HUES6 (cell line): ENCODE measurements at regions not wholly inside any gene's neighbourhood (a gene's known extent, or its start where the extent isn't known, plus 50 kb on each side); places are given as distances from the start of the nearest gene placed in this dataset.
"Not testable (repeated sequence)": the region's sequence is repeated elsewhere in the genome, so short reads cannot be mapped to it uniquely, and the experiment has no call there.

Experiments used
- H3K27ac ChIP-seq: 2 replicates; pipeline ENCODE4 v1.7.0; 2013; ENCODE audit warnings: low read depth, mild to moderate bottlenecking, low read length, inconsistent platforms
- H3K27me3 ChIP-seq: 2 replicates; pipeline ENCODE4 v1.6.1; 2013; ENCODE audit warnings: low read length; ENCODE audit not compliant: control insufficient read depth, insufficient read depth
- H3K36me3 ChIP-seq: 2 replicates; pipeline ENCODE4 v1.6.1; 2013; ENCODE audit warnings: low read length; ENCODE audit not compliant: control insufficient read depth, insufficient read depth
- H3K4me1 ChIP-seq: 2 replicates; pipeline ENCODE4 v1.6.1; 2013; ENCODE audit warnings: low read length; ENCODE audit not compliant: control insufficient read depth, insufficient read depth
- H3K4me3 ChIP-seq: 2 replicates; pipeline ENCODE4 v1.5.1; 2013; ENCODE audit warnings: low read depth, low read length
- H3K9ac ChIP-seq: one replicate; pipeline ENCODE4 v1.6.1; 2013; ENCODE audit warnings: mild to moderate bottlenecking, low read length
- H3K9me3 ChIP-seq: 2 replicates; pipeline ENCODE4 v1.6.1; 2013; ENCODE audit warnings: low read depth, low read length; ENCODE audit not compliant: control insufficient read depth, insufficient read depth

GRCh38 chr12:125531574-125531973, 466.3 kb downstream of the AACS start:
- Histone ChIP-seq H3K27me3 (peaks cover 3% of the 10 kb centered on the region; the same call in 1 of the 2 replicates), H3K36me3 (no peaks in the 10 kb centered on the region), H3K4me1 (no peaks in the 10 kb centered on the region), H3K27ac (no peak overlapping the region), H3K9ac (no peak overlapping the region), H3K9me3 (no peaks in the 10 kb centered on the region), H3K4me3 (no peak overlapping the region)

DNA sequence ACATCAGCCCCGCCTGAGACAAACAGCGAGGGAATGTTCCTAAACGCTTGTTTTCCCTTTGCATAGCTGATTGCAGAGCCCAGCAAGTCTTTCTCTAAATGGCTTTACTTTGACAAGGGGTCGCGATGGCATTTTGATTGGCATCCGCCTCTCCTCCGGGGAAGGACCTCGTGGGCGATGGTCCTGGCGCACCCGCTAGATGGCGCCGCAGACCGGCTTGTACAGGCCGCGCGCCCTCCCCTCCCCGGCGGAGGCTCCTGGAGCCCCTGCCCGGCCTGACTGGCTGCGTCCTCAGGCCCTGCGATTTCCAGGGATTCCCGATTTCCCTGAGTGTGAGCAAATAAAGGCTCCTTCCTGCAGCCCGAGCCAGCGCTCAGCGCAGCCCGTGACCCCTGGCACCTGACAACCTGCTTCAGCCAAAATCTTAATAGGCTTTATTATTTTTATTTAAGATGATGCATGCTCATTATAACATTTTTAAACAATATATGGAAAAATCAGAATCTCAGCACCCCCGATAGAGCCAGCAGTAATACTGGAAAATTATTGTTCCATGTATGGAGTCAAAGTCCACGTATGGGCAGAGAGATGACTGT, 468.3 kb downstream of the AACS start:
- H3K27me3 ChIP-seq, result peaks cover 3% of the 10 kb centered on the region; the same call in 1 of the 2 replicates
- no peaks in the 10 kb centered on the region for H3K4me1 ChIP-seq
- no peaks in the 10 kb centered on the region for H3K9me3 ChIP-seq
- H3K9ac ChIP-seq, result no peak overlapping the region
- H3K36me3 ChIP-seq, result no peaks in the 10 kb centered on the region
- no peak overlapping the region for H3K27ac ChIP-seq
- no peak overlapping the region for H3K4me3 ChIP-seq

DNA sequence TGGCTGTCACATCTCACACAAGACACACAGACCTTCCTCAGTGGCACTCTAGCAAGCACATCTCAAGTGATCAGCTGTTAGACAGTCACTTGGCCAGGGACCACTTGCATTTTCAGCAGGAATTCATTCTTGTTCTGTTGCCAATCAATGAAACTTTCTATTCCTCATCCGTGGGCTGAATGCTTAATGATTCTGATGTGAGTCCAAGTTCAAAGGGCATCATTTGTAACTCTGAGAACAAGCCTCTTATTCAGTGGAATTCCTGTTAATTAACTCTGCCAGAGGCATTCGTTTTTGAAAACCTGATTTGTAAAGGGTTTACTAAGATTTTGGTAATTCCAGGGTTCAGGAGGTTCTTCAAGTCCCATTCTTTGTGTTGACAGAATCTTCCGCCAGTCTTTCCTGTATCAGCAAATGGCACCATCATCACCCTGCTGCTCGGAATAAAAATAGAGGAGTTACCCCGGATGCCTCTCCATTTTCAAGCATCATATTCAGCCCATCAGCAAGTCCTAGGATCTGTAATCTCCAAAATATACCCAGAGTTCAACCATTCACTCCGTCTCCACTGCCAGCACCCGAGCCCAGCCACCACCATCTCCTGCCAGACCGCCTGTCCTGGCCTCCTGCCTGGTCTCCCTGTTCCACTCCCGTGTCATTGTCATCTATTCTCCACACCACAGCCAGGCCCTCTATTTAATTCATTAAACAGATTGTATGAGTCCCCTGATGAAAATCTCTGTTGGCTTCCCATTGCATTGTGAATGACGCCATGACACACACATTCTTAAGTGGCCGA, 473.4 kb downstream of the AACS start:
- no peaks in the 10 kb centered on the region for H3K9me3 ChIP-seq
- H3K27me3 ChIP-seq, result no peaks in the 10 kb centered on the region
- H3K27ac ChIP-seq, result no peak overlapping the region
- H3K9ac ChIP-seq, result no peak overlapping the region
- no peak overlapping the region for H3K4me3 ChIP-seq
- no peaks in the 10 kb centered on the region for H3K36me3 ChIP-seq
- no peaks in the 10 kb centered on the region for H3K4me1 ChIP-seq

- Histone ChIP-seq H3K9me3 (no peaks in the 10 kb centered on the region), H3K27ac (no peak overlapping the region), H3K9ac (no peak overlapping the region), H3K27me3 (no peaks in the 10 kb centered on the region), H3K4me1 (no peaks in the 10 kb centered on the region), H3K4me3 (no peak overlapping the region), H3K36me3 (no peaks in the 10 kb centered on the region)
Observed at GRCh38 chr12:125540580-125541204, 475.5 kb downstream of the AACS start.

DNA sequence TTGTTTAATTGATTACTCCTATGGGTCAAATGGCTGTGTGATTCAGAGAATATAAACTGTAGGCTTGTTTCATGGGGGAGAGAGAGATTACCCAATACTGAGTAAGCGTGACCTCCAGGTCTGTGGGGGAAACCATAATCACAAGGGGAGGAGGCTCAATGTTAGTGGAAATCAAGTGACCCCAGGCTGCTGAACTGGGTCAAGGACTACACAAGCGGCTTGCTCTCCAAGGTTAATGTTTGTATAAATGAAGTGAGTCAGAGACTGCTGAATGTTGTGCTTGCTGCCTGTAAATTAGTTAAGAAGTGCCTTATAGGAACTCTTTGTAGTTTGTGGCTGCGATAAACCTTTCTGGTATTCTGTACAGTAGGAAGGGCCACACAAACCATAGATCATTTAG, 479.7 kb downstream of the AACS start:
- H3K4me1 ChIP-seq, result no peaks in the 10 kb centered on the region
- H3K4me3 ChIP-seq, result no peak overlapping the region
- no peak overlapping the region for H3K27ac ChIP-seq
- H3K36me3 ChIP-seq, result no peaks in the 10 kb centered on the region
- H3K9me3 ChIP-seq, result no peaks in the 10 kb centered on the region
- H3K27me3 ChIP-seq, result no peaks in the 10 kb centered on the region
- H3K9ac ChIP-seq, result no peak overlapping the region

- H3K36me3 ChIP-seq, result no peaks in the 10 kb centered on the region
Observed at GRCh38 chr12:125549171-125549570, 483.9 kb downstream of the AACS start.

DNA sequence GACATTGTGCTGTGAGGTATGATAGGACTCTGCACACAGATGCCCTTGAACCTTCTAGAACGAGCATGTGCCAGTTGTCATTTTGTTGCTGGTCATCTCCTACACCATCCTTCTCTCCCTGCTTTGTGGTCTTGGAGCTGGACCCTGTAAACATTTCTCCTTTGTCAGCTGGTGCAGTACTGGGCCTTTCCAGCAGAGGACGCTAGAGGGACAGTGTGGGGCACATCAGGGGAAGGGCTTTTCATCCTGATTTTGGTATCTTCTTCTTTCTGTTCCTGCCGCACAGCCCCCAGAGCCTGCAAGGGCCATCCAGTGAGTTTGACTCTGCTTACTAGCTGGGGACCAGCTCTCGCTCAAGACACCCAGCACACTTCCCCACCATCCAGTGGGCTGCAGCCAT, 484.6 kb downstream of the AACS start:
- no peaks in the 10 kb centered on the region for H3K9me3 ChIP-seq
- H3K9ac ChIP-seq, result no peak overlapping the region
- no peaks in the 10 kb centered on the region for H3K27me3 ChIP-seq
- H3K27ac ChIP-seq, result no peak overlapping the region
- H3K4me1 ChIP-seq, result no peaks in the 10 kb centered on the region
- H3K4me3 ChIP-seq, result no peak overlapping the region
- H3K36me3 ChIP-seq, result no peaks in the 10 kb centered on the region

More at GRCh38 chr12:125549171-125549570, 483.9 kb downstream of the AACS start:
- Histone ChIP-seq H3K27me3 (no peaks in the 10 kb centered on the region), H3K9me3 (no peaks in the 10 kb centered on the region), H3K9ac (no peak overlapping the region), H3K27ac (no peak overlapping the region), H3K4me1 (no peaks in the 10 kb centered on the region), H3K4me3 (no peak overlapping the region)

DNA sequence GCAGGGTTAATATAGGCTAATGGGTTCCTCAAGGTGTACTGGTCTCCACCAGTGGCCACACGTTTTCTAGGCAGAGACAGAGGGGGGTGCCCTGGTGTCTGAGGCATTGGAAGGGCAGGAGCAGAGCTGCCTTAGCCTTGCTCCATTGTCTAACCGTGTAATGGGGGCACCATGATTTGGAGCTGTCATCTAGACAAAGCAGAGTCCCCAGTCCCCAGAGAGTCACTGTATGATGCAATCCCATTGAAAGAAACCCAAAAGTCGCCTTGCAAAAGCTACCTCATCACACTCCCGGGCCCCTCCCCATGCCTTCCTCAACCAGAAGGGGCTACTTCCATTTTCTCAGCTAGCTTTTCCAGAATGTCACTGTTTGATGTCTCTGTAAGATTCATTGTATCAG, 487.1 kb downstream of the AACS start:
- Histone ChIP-seq H3K4me3 (no peak overlapping the region), H3K9me3 (no peaks in the 10 kb centered on the region), H3K27me3 (no peaks in the 10 kb centered on the region), H3K27ac (no peak overlapping the region), H3K4me1 (no peaks in the 10 kb centered on the region), H3K9ac (no peak overlapping the region), H3K36me3 (no peaks in the 10 kb centered on the region)

GRCh38 chr12:125561008-125561407, 495.8 kb downstream of the AACS start:
- H3K9ac ChIP-seq, H3K4me3 ChIP-seq, H3K27ac ChIP-seq, H3K9me3 ChIP-seq, H3K36me3 ChIP-seq, H3K4me1 ChIP-seq, H3K27me3 ChIP-seq: not testable (repeated sequence)

DNA sequence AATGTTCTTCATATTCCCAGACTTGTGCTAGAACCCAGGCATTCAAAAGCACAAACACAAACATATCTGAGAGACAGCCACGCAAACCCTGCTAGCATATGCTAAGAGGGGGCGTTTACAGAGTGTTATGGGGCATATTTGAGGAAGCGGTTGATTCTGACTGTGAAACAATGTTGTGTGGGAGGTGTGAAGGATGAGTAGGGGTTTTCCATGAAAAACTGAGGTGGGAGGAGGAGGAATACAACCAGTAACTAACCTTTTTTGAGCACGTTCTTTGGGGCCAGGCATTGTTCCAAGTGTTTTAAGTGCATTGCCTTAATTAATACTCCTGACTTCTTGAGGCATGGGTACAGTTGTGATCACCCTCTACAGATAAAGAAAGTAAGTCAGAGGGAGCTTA, 499.5 kb downstream of the AACS start:
- Histone ChIP-seq H3K9ac (no peak overlapping the region), H3K27ac (no peak overlapping the region), H3K9me3 (no peaks in the 10 kb centered on the region), H3K27me3 (no peaks in the 10 kb centered on the region), H3K4me1 (no peaks in the 10 kb centered on the region), H3K36me3 (no peaks in the 10 kb centered on the region), H3K4me3 (no peak overlapping the region)

DNA sequence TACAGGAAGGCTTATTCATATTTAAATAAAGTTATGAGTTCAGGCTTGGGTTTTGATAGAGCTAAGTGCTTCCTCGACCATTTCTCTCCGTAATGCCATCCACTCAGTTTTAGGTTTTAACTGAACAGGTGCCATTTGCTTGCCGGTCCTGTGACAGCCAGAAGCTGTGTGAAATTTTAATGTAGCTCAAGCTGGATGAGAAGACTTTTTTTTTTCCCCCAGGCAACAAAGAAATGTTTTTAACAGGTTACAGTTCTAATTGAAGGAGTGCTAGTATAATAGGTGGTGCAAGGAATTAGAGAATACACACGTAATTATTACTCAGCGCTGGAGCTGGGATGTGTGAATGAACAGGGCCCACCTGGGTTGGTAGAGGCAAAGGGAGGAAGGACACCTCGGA, 502.3 kb downstream of the AACS start:
- H3K9ac ChIP-seq, result no peak overlapping the region
- H3K36me3 ChIP-seq, result no peaks in the 10 kb centered on the region
- H3K9me3 ChIP-seq, result no peaks in the 10 kb centered on the region
- H3K27me3 ChIP-seq, result no peaks in the 10 kb centered on the region
- H3K27ac ChIP-seq, result no peak overlapping the region
- H3K4me3 ChIP-seq, result no peak overlapping the region
- H3K4me1 ChIP-seq, result peaks cover 3% of the 10 kb centered on the region; the same call in 1 of the 2 replicates
